IMR-90 (cell line): ENCODE measurements at regions not wholly inside any gene's neighbourhood (a gene's known extent, or its start where the extent isn't known, plus 50 kb on each side); places are given as distances from the start of the nearest gene placed in this dataset.

ENCODE experiments used
- ATAC-seq: fragments of 200-7000 bp; cut with Tn5 transposase; 2 replicates; pipeline ENCODE4 v1.9.1; 2020; ENCODE audit warnings: low read depth, mild to moderate bottlenecking, moderate library complexity
- BruUV-seq: library from RNA; stranded (reverse); fragments of 400-500 nt; replicated peaks from 2 replicates; lab custom pipeline; 2021; lab: Mats Ljungman, UMichigan
- CTCF ChIA-PET: fragments of 300-600 bp; formaldehyde crosslinking; extraction: SDS; loops from one replicate; lab custom pipeline; 2021; ENCODE audit warnings: antibody characterized with exemption; lab: Yijun Ruan, JAX
- POLR2A ChIA-PET: fragments of 300-600 bp; sonication (Branson Sonifier 250); formaldehyde crosslinking; loops from one replicate; lab custom pipeline; 2022; ENCODE audit warnings: antibody characterized with exemption; ENCODE audit not compliant: unreplicated experiment; lab: Charles Lee
- DNase-seq: peaks from one replicate; pipeline ENCODE4 v3.0.0; 2013
- H2AFZ ChIP-seq: replicated peaks from 2 replicates; pipeline ENCODE3; 2013; ENCODE audit warnings: low read length, mild to moderate bottlenecking; ENCODE audit not compliant: poor library complexity
- H2AK5ac ChIP-seq: 2 replicates; pipeline ENCODE4 v1.6.1; 2013; ENCODE audit warnings: low read depth, low read length, inconsistent platforms
- H2AK9ac ChIP-seq: replicated peaks from 2 replicates; pipeline ENCODE3; 2013; ENCODE audit warnings: mild to moderate bottlenecking, low read depth, low read length, moderate library complexity; ENCODE audit not compliant: poor library complexity
- H2BK120ac ChIP-seq: 2 replicates; pipeline ENCODE4 v1.6.1; 2013; ENCODE audit warnings: low read depth, low read length, inconsistent platforms
- H2BK15ac ChIP-seq: 3 replicates; pipeline ENCODE4 v1.6.1; 2013; ENCODE audit warnings: low read depth, low read length, inconsistent platforms
- H2BK20ac ChIP-seq: 2 replicates; pipeline ENCODE4 v1.6.1; 2013; ENCODE audit warnings: low read depth, mild to moderate bottlenecking, inconsistent platforms, low read length, moderate library complexity
- H2BK5ac ChIP-seq: 2 replicates; pipeline ENCODE4 v1.6.1; 2013; ENCODE audit warnings: mild to moderate bottlenecking, low read depth, low read length, inconsistent platforms; ENCODE audit not compliant: poor library complexity, severe bottlenecking
- H3K14ac ChIP-seq: replicated peaks from 2 replicates; pipeline ENCODE4 v1.6.1; 2013; ENCODE audit warnings: low read depth, low read length, inconsistent platforms
- H3K18ac ChIP-seq: 2 replicates; pipeline ENCODE4 v1.6.1; 2013; ENCODE audit warnings: low read depth, low read length, control low read depth
- H3K23ac ChIP-seq: 2 replicates; pipeline ENCODE4 v1.6.1; 2013; ENCODE audit warnings: low read depth, low read length, inconsistent platforms
- H3K27ac ChIP-seq: 2 replicates; pipeline ENCODE4 v1.5.1; 2013; ENCODE audit warnings: mild to moderate bottlenecking, control low read depth, low read length; ENCODE audit not compliant: insufficient read depth
- H3K27me3 ChIP-seq: 2 replicates; pipeline ENCODE4 v1.6.1; 2013; ENCODE audit warnings: low read length; ENCODE audit not compliant: control insufficient read depth, insufficient read depth
- H3K36me3 ChIP-seq: 2 replicates; pipeline ENCODE4 v1.6.1; 2013; ENCODE audit warnings: low read length, mixed read lengths; ENCODE audit not compliant: control insufficient read depth, insufficient read depth
- H3K4ac ChIP-seq: 2 replicates; pipeline ENCODE4 v1.6.1; 2013; ENCODE audit warnings: low read depth, low read length, inconsistent platforms
- H3K4me1 ChIP-seq: 2 replicates; pipeline ENCODE4 v1.6.1; 2013; ENCODE audit warnings: low read length, mixed read lengths; ENCODE audit not compliant: control insufficient read depth, insufficient read depth
- H3K4me2 ChIP-seq: 2 replicates; pipeline ENCODE4 v1.6.1; 2013; ENCODE audit warnings: low read depth, mild to moderate bottlenecking, control low read depth, low read length, moderate library complexity
- H3K4me3 ChIP-seq: 2 replicates; pipeline ENCODE4 v1.5.1; 2013; ENCODE audit warnings: low read depth, mild to moderate bottlenecking, control low read depth, low read length, moderate library complexity; ENCODE audit not compliant: insufficient read depth
- H3K56ac ChIP-seq: 2 replicates; pipeline ENCODE4 v1.6.1; 2013; ENCODE audit warnings: low read length, inconsistent platforms; ENCODE audit not compliant: insufficient read depth; ENCODE audit errors: extremely low read depth
- H3K79me1 ChIP-seq, 2 experiments: 2 replicates each; pipeline ENCODE4 v1.6.1; 2013; ENCODE audit warnings: low read length in 2 of 2, inconsistent platforms in 1 of 2, low read depth in 1 of 2
- H3K9ac ChIP-seq: 2 replicates; pipeline ENCODE4 v1.6.1; 2013; ENCODE audit warnings: low read depth, low read length, control low read depth
- H3K9me1 ChIP-seq: 2 replicates; pipeline ENCODE4 v1.6.1; 2013; ENCODE audit warnings: low read length, inconsistent platforms; ENCODE audit not compliant: insufficient read depth
- H3K9me3 ChIP-seq: 2 replicates; pipeline ENCODE4 v1.6.1; 2013; ENCODE audit warnings: low read length; ENCODE audit not compliant: control insufficient read depth, insufficient read depth
- H4K20me1 ChIP-seq: 2 replicates; pipeline ENCODE4 v1.6.1; 2013; ENCODE audit warnings: low read length, inconsistent platforms; ENCODE audit not compliant: insufficient read depth
- H4K5ac ChIP-seq: 2 replicates; pipeline ENCODE4 v1.6.1; 2013; ENCODE audit warnings: mild to moderate bottlenecking, low read depth, low read length, control low read depth
- H4K8ac ChIP-seq, 2 experiments: 2 replicates each; pipeline ENCODE4 v1.6.1; 2013; ENCODE audit warnings: low read depth in 2 of 2, low read length in 2 of 2, control low read depth in 1 of 2, inconsistent platforms in 1 of 2
- H4K91ac ChIP-seq: 2 replicates; pipeline ENCODE4 v1.6.1; 2013; ENCODE audit warnings: low read depth, low read length, inconsistent platforms; ENCODE audit not compliant: insufficient read depth
- BHLHE40 ChIP-seq: fragments of 150-350 bp; IDR thresholded peaks from 2 replicates; pipeline ENCODE4 v1.6.1; 2016; ENCODE audit warnings: mild to moderate bottlenecking, low read depth, low read length
- CEBPB ChIP-seq: IDR thresholded peaks from 2 replicates; pipeline ENCODE4 v1.6.1; 2012; ENCODE audit warnings: low read depth, low read length, improper control_type of control experiment
- CHD1 ChIP-seq: IDR thresholded peaks from 2 replicates; pipeline ENCODE4 v1.6.1; 2012; ENCODE audit warnings: low read depth, low read length, improper control_type of control experiment
- FOS ChIP-seq: fragments of 150-350 bp; IDR thresholded peaks from 2 replicates; pipeline ENCODE4 v1.6.1; 2016; ENCODE audit warnings: low read depth, low read length
- MAFK ChIP-seq: IDR thresholded peaks from 2 replicates; pipeline ENCODE4 v1.6.1; 2012; ENCODE audit warnings: low read depth, low read length, improper control_type of control experiment
- MAZ ChIP-seq: IDR thresholded peaks from 2 replicates; pipeline ENCODE4 v1.6.1; 2012; ENCODE audit warnings: low read depth, mild to moderate bottlenecking, low read length, improper control_type of control experiment, moderate library complexity, borderline replicate concordance
- MXI1 ChIP-seq: IDR thresholded peaks from 2 replicates; pipeline ENCODE4 v1.6.1; 2012; ENCODE audit warnings: low read depth, mild to moderate bottlenecking, low read length, moderate library complexity, borderline replicate concordance
- NFE2L2 ChIP-seq: fragments of 150-350 bp; IDR thresholded peaks from 2 replicates; pipeline ENCODE4 v1.6.1; 2016; ENCODE audit warnings: low read depth, mild to moderate bottlenecking, low read length
- POLR2A ChIP-seq: IDR thresholded peaks from 2 replicates; pipeline ENCODE4 v1.6.1; 2012; ENCODE audit warnings: mild to moderate bottlenecking, low read depth, low read length
- RAD21 ChIP-seq: IDR thresholded peaks from 2 replicates; pipeline ENCODE4 v1.6.1; 2012; ENCODE audit warnings: low read length, improper control_type of control experiment
- RCOR1 ChIP-seq: IDR thresholded peaks from 2 replicates; pipeline ENCODE4 v1.6.1; 2012; ENCODE audit warnings: mild to moderate bottlenecking, low read length, improper control_type of control experiment; ENCODE audit not compliant: insufficient replicate concordance
- RFX5 ChIP-seq: IDR thresholded peaks from 2 replicates; pipeline ENCODE4 v1.8.0; 2012; ENCODE audit warnings: low read depth, mild to moderate bottlenecking, low read length, moderate library complexity
- SMC3 ChIP-seq: fragments of 150-350 bp; IDR thresholded peaks from 2 replicates; pipeline ENCODE4 v1.6.1; 2016; ENCODE audit warnings: low read depth, mild to moderate bottlenecking, antibody characterized with exemption, low read length, moderate library complexity
- USF2 ChIP-seq: fragments of 150-350 bp; IDR thresholded peaks from 2 replicates; pipeline ENCODE4 v1.6.1; 2017; ENCODE audit warnings: mild to moderate bottlenecking, antibody characterized with exemption, low read length, low read depth
- WGBS, 2 experiments: methylation state at CpG; one replicate each; pipeline versions ENCODE4 v1.1.5 to v1.1.7; 2013; ENCODE audit warnings: missing lambda C conversion rate in 2 of 2; ENCODE audit not compliant: insufficient read length in 1 of 2; ENCODE audit errors: extremely low coverage in 2 of 2; 5-methylcytosine and 5-hydroxymethylcytosine counted together
- dilution Hi-C: fragments of 300-500 bp; cut with HindIII; formaldehyde crosslinking; loops from one replicate; pipeline ENCODE4 v1.14.3; 2018; ENCODE audit warnings: low sequenced_read_pairs; ENCODE audit not compliant: unreplicated experiment
- in situ Hi-C: fragments of 300-500 bp; cut with MboI; formaldehyde crosslinking; loops from 3 replicates; pipeline ENCODE4 v1.14.3; 2019; ENCODE audit warnings: low sequenced_read_pairs, inconsistent platforms, mixed read lengths
- intact Hi-C: fragments of 100-400 bp; cut with micrococcal nuclease; formaldehyde crosslinking; loops from 2 replicates; pipeline ENCODE4 v1.10.0; 2022
- TF ChIP-seq, protein P1 (sequence below): conservative IDR thresholded peaks from 2 replicates; pipeline ENCODE4 v1.5.1; 2012; ENCODE audit warnings: mild to moderate bottlenecking, low read depth, low read length, improper control_type of control experiment
- TF ChIP-seq, protein P2 (sequence below): fragments of 150-350 bp; IDR thresholded peaks from 2 replicates; pipeline ENCODE4 v1.6.1; 2016; ENCODE audit warnings: low read depth, mild to moderate bottlenecking, low read length, moderate library complexity, borderline replicate concordance

- ChIA-PET CTCF (no interaction called here), POLR2A (no interaction called here)
- intact Hi-C loops (no loop called here), dilution Hi-C loops (no loop called here), in situ Hi-C loops (no loop called here)
- BruUV-seq: no TSS peak
- TF ChIP-seq FOS (peak; percentile 61), BHLHE40 (no peak), RCOR1 (no peak), POLR2A (no peak), CEBPB (peak; percentile 64; the same call in 1 of the 2 replicates), MAZ (peak; percentile 75), CHD1 (no peak), USF2 (no peak), RAD21 (no peak), RFX5 (no peak), SMC3 (0 out of 2 replicates have a peak, but pooled peaks have one; percentile 18), MAFK (no peak), MXI1 (no peak), NFE2L2 (no peak; the same call in 1 of the 2 replicates)
- TF ChIP-seq, protein P1, sequence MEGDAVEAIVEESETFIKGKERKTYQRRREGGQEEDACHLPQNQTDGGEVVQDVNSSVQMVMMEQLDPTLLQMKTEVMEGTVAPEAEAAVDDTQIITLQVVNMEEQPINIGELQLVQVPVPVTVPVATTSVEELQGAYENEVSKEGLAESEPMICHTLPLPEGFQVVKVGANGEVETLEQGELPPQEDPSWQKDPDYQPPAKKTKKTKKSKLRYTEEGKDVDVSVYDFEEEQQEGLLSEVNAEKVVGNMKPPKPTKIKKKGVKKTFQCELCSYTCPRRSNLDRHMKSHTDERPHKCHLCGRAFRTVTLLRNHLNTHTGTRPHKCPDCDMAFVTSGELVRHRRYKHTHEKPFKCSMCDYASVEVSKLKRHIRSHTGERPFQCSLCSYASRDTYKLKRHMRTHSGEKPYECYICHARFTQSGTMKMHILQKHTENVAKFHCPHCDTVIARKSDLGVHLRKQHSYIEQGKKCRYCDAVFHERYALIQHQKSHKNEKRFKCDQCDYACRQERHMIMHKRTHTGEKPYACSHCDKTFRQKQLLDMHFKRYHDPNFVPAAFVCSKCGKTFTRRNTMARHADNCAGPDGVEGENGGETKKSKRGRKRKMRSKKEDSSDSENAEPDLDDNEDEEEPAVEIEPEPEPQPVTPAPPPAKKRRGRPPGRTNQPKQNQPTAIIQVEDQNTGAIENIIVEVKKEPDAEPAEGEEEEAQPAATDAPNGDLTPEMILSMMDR: 0 out of 2 replicates have a peak, but pooled peaks have one; percentile 9
- TF ChIP-seq, protein P2, sequence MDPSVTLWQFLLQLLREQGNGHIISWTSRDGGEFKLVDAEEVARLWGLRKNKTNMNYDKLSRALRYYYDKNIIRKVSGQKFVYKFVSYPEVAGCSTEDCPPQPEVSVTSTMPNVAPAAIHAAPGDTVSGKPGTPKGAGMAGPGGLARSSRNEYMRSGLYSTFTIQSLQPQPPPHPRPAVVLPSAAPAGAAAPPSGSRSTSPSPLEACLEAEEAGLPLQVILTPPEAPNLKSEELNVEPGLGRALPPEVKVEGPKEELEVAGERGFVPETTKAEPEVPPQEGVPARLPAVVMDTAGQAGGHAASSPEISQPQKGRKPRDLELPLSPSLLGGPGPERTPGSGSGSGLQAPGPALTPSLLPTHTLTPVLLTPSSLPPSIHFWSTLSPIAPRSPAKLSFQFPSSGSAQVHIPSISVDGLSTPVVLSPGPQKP: no peak
- ATAC-seq: peak; percentile 37; the same call in 1 of the 2 replicates
- Histone ChIP-seq H3K4ac (peak overlapping the region; percentile 57), H2BK20ac (peak overlapping the region; percentile 42), H3K18ac (peak overlapping the region; percentile 30; the same call in 1 of the 2 replicates), H3K56ac (no peak overlapping the region), H2BK15ac (peak overlapping the region; percentile 74; the same call in 2 of the 3 replicates), H2BK5ac (peak overlapping the region; percentile 71), H2AFZ (peak overlapping the region; percentile 79), H3K4me3 (no peak overlapping the region), H2AK5ac (peak overlapping the region; percentile 69; the same call in 1 of the 2 replicates), H3K79me1 (no peaks in the 10 kb centered on the region), H3K36me3 (no peaks in the 10 kb centered on the region), H3K9ac (no peak overlapping the region), H3K4me2 (peak overlapping the region; percentile 24; the same call in 1 of the 2 replicates), H3K27ac (no peak overlapping the region), H4K8ac (peak overlapping the region in 1 of 2 experiments; percentile 68; a peak in 2 of 4 replicates), H3K9me3 (no peaks in the 10 kb centered on the region), H4K91ac (peak overlapping the region; percentile 20; the same call in 1 of the 2 replicates), H3K9me1 (peaks cover 8% of the 10 kb centered on the region), H3K4me1 (peaks cover 14% of the 10 kb centered on the region), H3K14ac (peak overlapping the region; percentile 79), H3K23ac (0 out of 2 replicates have a peak overlapping the region, but pooled peaks have one; percentile 82), H3K27me3 (no peaks in the 10 kb centered on the region), H2AK9ac (no peak overlapping the region), H2BK120ac (peak overlapping the region; percentile 55), H4K5ac (peak overlapping the region; percentile 55; the same call in 1 of the 2 replicates), H4K20me1 (no peaks in the 10 kb centered on the region)
- DNase-seq: peak; percentile 85
- no CpG with 5 or more reads among the region's 6 CpGs for WGBS, 2 experiments
Observed at GRCh38 chr6:105748737-105749161, 337.4 kb upstream of the PRDM1 start.
